Fibroblast of the aortic adventitia (primary cell): ENCODE measurements at regions not wholly inside any gene's neighbourhood (a gene's known extent, or its start where the extent isn't known, plus 50 kb on each side); places are given as distances from the start of the nearest gene placed in this dataset.

Source experiments
- DNase-seq: peaks from one replicate; pipeline ENCODE4 v3.0.0-alpha.2; 2010; ENCODE audit warnings: low read depth
- H3K4me3 ChIP-seq: 2 replicates; pipeline ENCODE4 v1.5.1; 2011; ENCODE audit warnings: low read depth, mild to moderate bottlenecking, control low read depth, low read length, moderate library complexity
- CTCF ChIP-seq: IDR thresholded peaks from 2 replicates; pipeline ENCODE4 v1.5.1; 2011; ENCODE audit warnings: mild to moderate bottlenecking, low read length, control low read depth, inconsistent platforms; ENCODE audit not compliant: insufficient read depth

- peak; percentile 76 for DNase-seq
- H3K4me3 ChIP-seq, result no peak overlapping the region
- no peak for TF ChIP-seq CTCF
Measured at GRCh38 chr2:147398996-147399395, 445.8 kb upstream of the ACVR2A start.

- no peak for TF ChIP-seq CTCF
- no peak overlapping the region for H3K4me3 ChIP-seq
- DNase-seq, result no peak
Measured at GRCh38 chr2:147398301-147398700, 446.5 kb upstream of the ACVR2A start.

GRCh38 chr2:147396890-147397289, 447.9 kb upstream of the ACVR2A start:
- H3K4me3 ChIP-seq, result no peak overlapping the region
- DNase-seq, result no peak
- no peak for TF ChIP-seq CTCF

- TF ChIP-seq CTCF, result no peak
- no peak for DNase-seq
- no peak overlapping the region for H3K4me3 ChIP-seq
Measured at GRCh38 chr2:147394179-147394790, 450.5 kb upstream of the ACVR2A start.

- H3K4me3 ChIP-seq, result no peak overlapping the region
- no peak for DNase-seq
- TF ChIP-seq CTCF, result no peak
Measured at GRCh38 chr2:147392180-147392579, 452.6 kb upstream of the ACVR2A start.

- TF ChIP-seq CTCF, result no peak
- H3K4me3 ChIP-seq, result no peak overlapping the region
- no peak for DNase-seq
Measured at GRCh38 chr2:147390475-147390874, 454.4 kb upstream of the ACVR2A start.

GRCh38 chr2:147389218-147389617, 455.6 kb upstream of the ACVR2A start:
- TF ChIP-seq CTCF, result no peak
- DNase-seq, result no peak
- no peak overlapping the region for H3K4me3 ChIP-seq
